Tibial artery (tissue), 4 donors: ENCODE measurements at regions not wholly inside any gene's neighbourhood (a gene's known extent, or its start where the extent isn't known, plus 50 kb on each side); places are given as distances from the start of the nearest gene placed in this dataset.
A peak's percentile ranks its signal among the peaks of the same experiment; 100 is the strongest.

Experiments
- DNase-seq, 2 donors: peaks; one replicate each; pipeline ENCODE4 v3.0.0-alpha.2; 2019
- H3K27ac ChIP-seq, 2 donors: fragments of 200-600 bp; sonication (generic) in 1 of 2; 1 replicate in 1 of 2; 2 replicates in 1 of 2; pipeline ENCODE4 v1.5.1; 2018 to 2019; ENCODE audit warnings: mild to moderate bottlenecking in 1 of 2
- H3K27me3 ChIP-seq, 2 donors: fragments of 200-600 bp; sonication (generic) in 1 of 2; one replicate each; pipeline versions ENCODE4 v1.5.1 to v1.6.0; 2016 to 2019
- H3K36me3 ChIP-seq, 3 donors: fragments of 200-600 bp; sonication (generic) in 2 of 3; one replicate each; pipeline ENCODE4 v1.5.1; 2016 to 2019; ENCODE audit warnings: mild to moderate bottlenecking in 2 of 3
- H3K4me1 ChIP-seq, 4 donors: fragments of 200-600 bp; sonication (generic) in 2 of 4; 1 replicate in 3 of 4; 2 replicates in 1 of 4; pipeline ENCODE4 v1.5.1; 2016 to 2019
- H3K4me3 ChIP-seq, 2 donors: fragments of 200-600 bp; sonication (generic) in 1 of 2; 1 replicate in 1 of 2; 2 replicates in 1 of 2; pipeline ENCODE4 v1.5.1; 2018 to 2019; ENCODE audit warnings: mild to moderate bottlenecking in 2 of 2
- H3K9me3 ChIP-seq, 3 donors: fragments of 200-600 bp; sonication (generic) in 1 of 3; one replicate each; pipeline ENCODE4 v1.5.1; 2016 to 2019
- CTCF ChIP-seq, 2 experiments: fragments of 200-600 bp in 1 of 2; fragments of 450-650 bp in 1 of 2; IDR thresholded peaks; one replicate each; pipeline ENCODE4 v1.5.1; 2017 to 2019; ENCODE audit warnings: antibody characterized with exemption in 2 of 2, mild to moderate bottlenecking in 1 of 2, moderate library complexity in 1 of 2
- intact Hi-C: fragments of 100-400 bp; cut with DNase I; formaldehyde crosslinking; loops from one replicate; pipeline ENCODE4 v1.15.0; 2023; ENCODE audit warnings: low total_unique reads

DNA sequence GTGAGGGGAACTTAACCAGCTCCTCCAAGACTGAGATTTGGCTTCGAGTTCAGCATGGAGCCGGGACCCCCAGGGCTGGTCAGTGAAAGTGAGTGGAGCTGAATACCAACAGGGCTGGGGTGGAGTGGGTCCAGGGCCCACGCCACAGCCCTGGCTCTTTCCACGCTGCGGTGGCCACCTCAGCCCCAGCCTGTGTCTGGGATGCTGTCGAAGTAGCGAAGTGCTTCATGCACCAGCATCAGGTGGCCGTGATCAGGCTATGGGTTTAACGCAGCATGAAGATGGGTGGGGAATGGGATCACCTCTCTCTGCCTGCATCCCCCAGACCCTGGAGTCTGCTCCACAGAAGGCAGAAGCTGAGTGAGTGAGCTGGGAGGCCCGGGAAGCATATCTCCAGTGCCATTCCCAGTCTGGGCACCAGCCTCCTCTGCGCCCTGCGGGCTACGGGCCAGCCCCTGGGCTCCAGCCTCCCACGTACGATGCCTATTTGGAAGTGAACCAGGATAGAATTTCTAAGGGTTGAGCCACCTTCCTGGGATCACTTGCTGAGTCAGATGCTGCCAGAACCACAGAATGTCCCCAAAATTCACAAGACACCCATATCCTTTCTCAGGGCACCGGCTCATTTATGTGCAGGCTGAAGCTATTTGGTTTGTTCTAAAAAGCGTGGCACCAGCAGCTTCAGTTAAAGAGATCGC lies 131.1 kb upstream of the CHST15 start:
- Histone ChIP-seq H3K27ac (peak overlapping the region; percentile 65 to 71), H3K9me3 (no peaks in the 10 kb centered on the region), H3K4me1 (peaks cover 5 to 60% (median 56%) of the 10 kb centered on the region in 4 donors), H3K36me3 (no peaks in the 10 kb centered on the region), H3K27me3 (no peaks in the 10 kb centered on the region), H3K4me3 (no peak overlapping the region)
- intact Hi-C loops = loop anchor here (10.0 kb wide), 1 partner anchor 130 kb away; the partner anchor contains the start of gene CHST15
- DNase-seq = peak in 1 of 2 donors; percentile 85
- TF ChIP-seq CTCF (IDR thresholded peaks at IDR 0.05) = peak in 1 of 2 experiments; percentile 12

GRCh38 chr10:124223711-124224085 lies 130.3 kb upstream of the CHST15 start:
- Histone ChIP-seq H3K27me3 (no peaks in the 10 kb centered on the region), H3K4me3 (no peak overlapping the region), H3K27ac (peak overlapping the region; percentile 65 to 71), H3K4me1 (peaks cover 5 to 60% (median 56%) of the 10 kb centered on the region in 4 donors), H3K36me3 (no peaks in the 10 kb centered on the region), H3K9me3 (no peaks in the 10 kb centered on the region)
- intact Hi-C loops = loop anchor here (10.0 kb wide), 1 partner anchor 129 kb away; the partner anchor contains the start of gene CHST15
- TF ChIP-seq CTCF (IDR thresholded peaks at IDR 0.05) = no peak
- no peak for DNase-seq

DNA sequence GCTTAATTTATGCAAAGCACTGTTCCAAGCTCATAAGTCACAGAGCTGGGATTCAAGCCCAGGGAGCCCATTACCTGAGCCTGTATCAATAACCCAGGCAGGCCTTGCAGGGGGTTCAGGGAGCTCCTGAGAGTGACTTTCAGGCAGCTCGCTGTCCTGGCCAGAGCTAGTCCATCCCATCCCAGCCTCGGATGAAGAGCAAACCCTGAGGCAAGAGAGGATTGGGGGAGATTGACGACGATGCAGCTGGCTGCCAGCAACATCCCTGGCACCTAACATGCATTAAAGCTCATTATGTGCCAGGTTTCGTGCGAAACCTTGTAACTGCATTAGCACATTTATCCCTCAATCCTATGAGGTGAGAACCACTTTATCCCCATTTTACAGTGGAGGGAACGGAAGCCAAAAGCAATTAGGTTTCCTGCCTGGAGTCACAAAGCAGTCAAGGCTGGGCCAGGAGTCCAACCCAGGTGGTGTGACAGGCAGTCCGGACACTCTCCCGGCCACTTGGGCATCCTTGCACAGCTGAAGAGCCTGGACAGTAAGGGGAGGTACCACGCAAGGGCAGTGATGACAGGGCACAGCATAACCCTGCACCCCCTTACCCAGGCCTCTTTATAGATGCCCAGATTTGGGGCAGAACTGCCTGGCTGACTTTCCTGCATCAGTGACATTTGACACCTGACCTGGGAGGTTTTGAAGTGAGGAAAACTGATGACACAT lies 129.8 kb upstream of the CHST15 start:
- peak overlapping the region; percentile 62 to 71 for H3K27ac ChIP-seq

GRCh38 chr10:124222318-124222987 lies 129.1 kb upstream of the CHST15 start:
- peaks cover 5 to 60% (median 56%) of the 10 kb centered on the region in 4 donors for H3K4me1 ChIP-seq
- H3K27ac ChIP-seq = peak overlapping the region; percentile 62 to 71
- TF ChIP-seq CTCF (IDR thresholded peaks at IDR 0.05) = no peak
- intact Hi-C loops = loop anchor here (10.0 kb wide), 1 partner anchor 128 kb away; the partner anchor contains the start of gene CHST15
- DNase-seq = no peak
- no peaks in the 10 kb centered on the region for H3K27me3 ChIP-seq
- H3K4me3 ChIP-seq = peak overlapping the region in 1 of 2 donors; percentile 6
- H3K9me3 ChIP-seq = no peaks in the 10 kb centered on the region
- H3K36me3 ChIP-seq = no peaks in the 10 kb centered on the region

More for the DNA sequence above, 129.8 kb upstream of the CHST15 start:
- Histone ChIP-seq H3K9me3 (no peaks in the 10 kb centered on the region), H3K4me1 (peaks cover 5 to 60% (median 56%) of the 10 kb centered on the region in 4 donors), H3K27me3 (no peaks in the 10 kb centered on the region), H3K4me3 (no peak overlapping the region), H3K36me3 (no peaks in the 10 kb centered on the region)
- intact Hi-C loops = loop anchor here (10.0 kb wide), 1 partner anchor 128 kb away; the partner anchor contains the start of gene CHST15
- TF ChIP-seq CTCF (IDR thresholded peaks at IDR 0.05) = no peak
- DNase-seq = no peak
